ENCODE measurements at regions not wholly inside any gene's neighbourhood (a gene's known extent, or its start where the extent isn't known, plus 50 kb on each side); places are given as distances from the start of the nearest gene placed in this dataset.

GRCh38 chr4:1574601-1575417 lies 109.3 kb downstream of the FAM53A start:
- Histone ChIP-seq H3K36me3 (ENCODE audit: control insufficient read depth in 2 of 2, insufficient read depth in 2 of 2, low read length in 1 of 2) (no peaks in the 10 kb centered on the region), H3K27me3 (ENCODE audit: control insufficient read depth in 2 of 2, insufficient read depth in 1 of 2, low read length in 1 of 2) (peaks cover 0 to 25% of the 10 kb centered on the region in 2 donors), H3K9me3 (ENCODE audit: control insufficient read depth in 2 of 2, insufficient read depth in 1 of 2, low read length in 1 of 2) (no peaks in the 10 kb centered on the region), H3K27ac (ENCODE audit: low read depth in 1 of 2, low read length in 1 of 2) (no peak overlapping the region), H3K4me1 (ENCODE audit: control insufficient read depth in 2 of 2, insufficient read depth in 2 of 2, low read length in 2 of 2) (peaks cover 0 to 3% of the 10 kb centered on the region in 2 donors), H3K4me3 (ENCODE audit: low read length in 2 of 2) (no peak overlapping the region)
- 94% methylated on average over 20 of the region's 20 CpGs for WGBS
- no peak for DNase-seq (ENCODE audit: low read depth in 6 of 9, low spot score in 9 of 9)

GRCh38 chr4:1573830-1574459 lies 110.2 kb downstream of the FAM53A start:
- no peak for DNase-seq (ENCODE audit: low read depth in 6 of 9, low spot score in 9 of 9)
- Histone ChIP-seq H3K27ac (ENCODE audit: low read depth in 1 of 2, low read length in 1 of 2) (no peak overlapping the region), H3K36me3 (ENCODE audit: control insufficient read depth in 2 of 2, insufficient read depth in 2 of 2, low read length in 1 of 2) (no peaks in the 10 kb centered on the region), H3K4me1 (ENCODE audit: control insufficient read depth in 2 of 2, insufficient read depth in 2 of 2, low read length in 2 of 2) (no peaks in the 10 kb centered on the region), H3K4me3 (ENCODE audit: low read length in 2 of 2) (no peak overlapping the region), H3K27me3 (ENCODE audit: control insufficient read depth in 2 of 2, insufficient read depth in 1 of 2, low read length in 1 of 2) (peaks cover 0 to 21% of the 10 kb centered on the region in 2 donors), H3K9me3 (ENCODE audit: control insufficient read depth in 2 of 2, insufficient read depth in 1 of 2, low read length in 1 of 2) (no peaks in the 10 kb centered on the region)
- 94% methylated on average over 13 of the region's 13 CpGs for WGBS

- DNase-seq (ENCODE audit: low read depth in 6 of 9, low spot score in 9 of 9): no peak
- Histone ChIP-seq H3K36me3 (ENCODE audit: control insufficient read depth in 2 of 2, insufficient read depth in 2 of 2, low read length in 1 of 2) (no peaks in the 10 kb centered on the region), H3K9me3 (ENCODE audit: control insufficient read depth in 2 of 2, insufficient read depth in 1 of 2, low read length in 1 of 2) (no peaks in the 10 kb centered on the region), H3K27ac (ENCODE audit: low read depth in 1 of 2, low read length in 1 of 2) (no peak overlapping the region), H3K4me3 (ENCODE audit: low read length in 2 of 2) (no peak overlapping the region), H3K4me1 (ENCODE audit: control insufficient read depth in 2 of 2, insufficient read depth in 2 of 2, low read length in 2 of 2) (no peaks in the 10 kb centered on the region), H3K27me3 (ENCODE audit: control insufficient read depth in 2 of 2, insufficient read depth in 1 of 2, low read length in 1 of 2) (peaks cover 0 to 19% of the 10 kb centered on the region in 2 donors)
- 97% methylated on average over 2 of the region's 2 CpGs for WGBS
Observed at GRCh38 chr4:1572964-1573720, 111.0 kb downstream of the FAM53A start.

GRCh38 chr4:1572521-1572920 lies 111.6 kb downstream of the FAM53A start:
- no peak for DNase-seq (ENCODE audit: low read depth in 6 of 9, low spot score in 9 of 9)
- WGBS: 93% methylated on average over 9 of the region's 9 CpGs
- Histone ChIP-seq H3K4me3 (ENCODE audit: low read length in 2 of 2) (no peak overlapping the region), H3K27ac (ENCODE audit: low read depth in 1 of 2, low read length in 1 of 2) (no peak overlapping the region), H3K9me3 (ENCODE audit: control insufficient read depth in 2 of 2, insufficient read depth in 1 of 2, low read length in 1 of 2) (no peaks in the 10 kb centered on the region), H3K4me1 (ENCODE audit: control insufficient read depth in 2 of 2, insufficient read depth in 2 of 2, low read length in 2 of 2) (no peaks in the 10 kb centered on the region), H3K36me3 (ENCODE audit: control insufficient read depth in 2 of 2, insufficient read depth in 2 of 2, low read length in 1 of 2) (no peaks in the 10 kb centered on the region), H3K27me3 (ENCODE audit: control insufficient read depth in 2 of 2, insufficient read depth in 1 of 2, low read length in 1 of 2) (peaks cover 0 to 19% of the 10 kb centered on the region in 2 donors)

GRCh38 chr4:1572010-1572385 lies 112.1 kb downstream of the FAM53A start:
- no peak for DNase-seq (ENCODE audit: low read depth in 6 of 9, low spot score in 9 of 9)
- no peaks in the 10 kb centered on the region for H3K9me3 ChIP-seq (ENCODE audit: control insufficient read depth in 2 of 2, insufficient read depth in 1 of 2, low read length in 1 of 2)
- H3K4me1 ChIP-seq (ENCODE audit: control insufficient read depth in 2 of 2, insufficient read depth in 2 of 2, low read length in 2 of 2): no peaks in the 10 kb centered on the region
- H3K36me3 ChIP-seq (ENCODE audit: control insufficient read depth in 2 of 2, insufficient read depth in 2 of 2, low read length in 1 of 2): no peaks in the 10 kb centered on the region
- H3K27ac ChIP-seq (ENCODE audit: low read depth in 1 of 2, low read length in 1 of 2): no peak overlapping the region
- peaks cover 0 to 17% of the 10 kb centered on the region in 2 donors for H3K27me3 ChIP-seq (ENCODE audit: control insufficient read depth in 2 of 2, insufficient read depth in 1 of 2, low read length in 1 of 2)
- 91% methylated on average over 10 of the region's 10 CpGs for WGBS
- H3K4me3 ChIP-seq (ENCODE audit: low read length in 2 of 2): no peak overlapping the region

GRCh38 chr4:1571165-1572009 lies 112.7 kb downstream of the FAM53A start:
- Histone ChIP-seq H3K4me3 (ENCODE audit: low read length in 2 of 2) (no peak overlapping the region), H3K4me1 (ENCODE audit: control insufficient read depth in 2 of 2, insufficient read depth in 2 of 2, low read length in 2 of 2) (no peaks in the 10 kb centered on the region), H3K9me3 (ENCODE audit: control insufficient read depth in 2 of 2, insufficient read depth in 1 of 2, low read length in 1 of 2) (no peaks in the 10 kb centered on the region), H3K27ac (ENCODE audit: low read depth in 1 of 2, low read length in 1 of 2) (no peak overlapping the region), H3K27me3 (ENCODE audit: control insufficient read depth in 2 of 2, insufficient read depth in 1 of 2, low read length in 1 of 2) (peaks cover 0 to 19% of the 10 kb centered on the region in 2 donors), H3K36me3 (ENCODE audit: control insufficient read depth in 2 of 2, insufficient read depth in 2 of 2, low read length in 1 of 2) (no peaks in the 10 kb centered on the region)
- no peak for DNase-seq (ENCODE audit: low read depth in 6 of 9, low spot score in 9 of 9)
- 86% methylated on average over 22 of the region's 22 CpGs for WGBS

GRCh38 chr4:1570291-1571164 lies 113.6 kb downstream of the FAM53A start:
- H3K27me3 ChIP-seq (ENCODE audit: control insufficient read depth in 2 of 2, insufficient read depth in 1 of 2, low read length in 1 of 2): peaks cover 0 to 17% of the 10 kb centered on the region in 2 donors
- no peaks in the 10 kb centered on the region for H3K9me3 ChIP-seq (ENCODE audit: control insufficient read depth in 2 of 2, insufficient read depth in 1 of 2, low read length in 1 of 2)
- DNase-seq (ENCODE audit: low read depth in 6 of 9, low spot score in 9 of 9): no peak
- H3K4me3 ChIP-seq (ENCODE audit: low read length in 2 of 2): no peak overlapping the region
- no peaks in the 10 kb centered on the region for H3K36me3 ChIP-seq (ENCODE audit: control insufficient read depth in 2 of 2, insufficient read depth in 2 of 2, low read length in 1 of 2)
- no peak overlapping the region for H3K27ac ChIP-seq (ENCODE audit: low read depth in 1 of 2, low read length in 1 of 2)
- WGBS: 83% methylated on average over 25 of the region's 25 CpGs
- H3K4me1 ChIP-seq (ENCODE audit: control insufficient read depth in 2 of 2, insufficient read depth in 2 of 2, low read length in 2 of 2): no peaks in the 10 kb centered on the region
